ENCODE measurements at regions not wholly inside any gene's neighbourhood (a gene's known extent, or its start where the extent isn't known, plus 50 kb on each side); places are given as distances from the start of the nearest gene placed in this dataset.

- DNase-seq = no peak
Observed at GRCh38 chr5:15447209-15447608, 52.8 kb upstream of the FBXL7 start.

DNA sequence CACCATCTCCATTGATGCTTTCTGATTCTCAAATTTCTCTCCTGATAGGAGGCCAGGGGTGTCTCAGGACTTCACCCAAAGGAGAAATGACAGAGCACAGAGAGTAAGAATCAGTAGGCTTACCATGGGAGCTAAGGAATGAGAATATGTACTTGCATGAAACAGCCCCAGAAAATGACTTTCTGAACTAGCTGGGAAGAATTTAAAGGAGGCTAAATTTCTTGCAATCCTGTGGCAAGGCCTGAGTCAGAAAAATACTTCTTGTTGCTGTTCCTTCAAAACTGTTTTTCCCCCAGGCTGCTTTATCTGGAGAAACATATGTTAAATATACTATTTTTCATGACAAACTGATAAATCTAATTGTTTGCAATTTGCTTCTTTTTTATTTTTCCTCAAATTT, 53.4 kb upstream of the FBXL7 start:
- no peak for DNase-seq

DNA sequence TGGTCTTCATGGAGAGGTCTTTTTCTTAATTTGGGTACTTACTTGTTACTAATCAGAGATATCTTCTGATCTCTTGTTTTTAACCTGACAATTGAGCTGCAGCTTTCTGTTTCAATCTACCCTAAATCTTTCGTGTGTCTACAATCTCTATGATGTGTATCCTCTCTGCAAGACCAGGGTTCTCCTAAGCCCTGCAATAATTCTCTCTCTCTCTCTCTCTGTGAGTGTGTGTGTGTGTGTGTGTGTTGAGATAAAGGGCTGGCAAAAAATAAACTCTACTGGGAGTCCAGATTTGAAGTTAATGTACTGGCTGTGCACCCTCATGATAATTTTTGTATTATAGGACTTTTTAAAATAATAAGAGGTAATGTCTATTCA, 57.8 kb upstream of the FBXL7 start:
- DNase-seq = no peak

DNA sequence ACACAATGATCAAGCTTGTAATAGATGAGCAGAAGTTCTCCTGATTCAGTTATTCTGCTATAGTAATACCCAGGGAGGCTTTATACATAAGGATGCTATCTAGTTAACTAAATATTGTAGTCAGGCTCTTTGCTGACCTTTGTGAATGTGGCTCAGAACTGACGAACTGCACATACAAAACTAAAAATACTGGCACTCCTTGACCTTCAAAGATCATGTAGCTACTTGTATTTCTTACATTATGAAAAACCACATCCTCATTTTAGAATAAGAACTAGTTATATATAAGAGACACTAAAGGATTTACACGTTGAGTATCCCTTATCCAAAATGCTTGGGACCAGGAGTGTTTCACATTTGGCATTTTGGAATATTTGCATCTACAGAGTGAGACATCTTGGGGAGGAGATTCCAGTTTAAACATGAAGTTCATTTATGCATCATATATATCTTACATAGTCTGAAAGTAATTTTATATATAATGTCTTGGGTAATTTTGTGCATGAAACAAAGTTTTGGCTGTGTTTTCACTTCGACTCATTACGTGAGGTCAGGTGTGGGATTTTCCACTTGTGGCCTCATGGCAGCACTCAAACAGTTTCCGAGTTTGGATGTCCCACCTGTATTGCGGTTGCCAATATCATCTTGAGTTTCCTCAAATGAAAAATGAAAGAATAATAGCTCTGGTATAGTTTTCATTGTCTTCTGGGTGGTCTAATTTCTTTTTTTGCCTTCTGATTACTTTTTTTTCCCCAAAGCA, 58.4 kb upstream of the FBXL7 start:
- no peak for DNase-seq

DNA sequence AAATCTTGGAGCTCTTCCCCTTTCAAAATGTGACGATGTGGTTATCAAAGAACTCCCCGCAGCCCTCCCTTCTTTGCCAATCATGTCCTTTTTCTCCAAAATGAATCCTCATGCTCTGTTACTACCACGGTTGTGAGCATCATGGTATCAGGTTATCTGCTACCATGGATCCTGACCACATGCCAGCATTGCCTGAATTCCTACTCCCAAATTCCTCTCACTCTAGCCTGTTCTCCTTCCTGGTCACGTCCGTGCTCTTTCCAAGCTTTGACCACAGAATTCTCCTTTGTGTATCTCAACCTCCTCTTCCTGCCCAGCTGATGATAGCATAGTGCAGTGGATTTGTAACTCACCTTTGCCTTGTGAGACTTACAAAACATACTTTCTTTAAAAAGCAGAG, 59.5 kb upstream of the FBXL7 start:
- DNase-seq = no peak

- DNase-seq = no peak
Observed at GRCh38 chr5:15439801-15440200, 60.2 kb upstream of the FBXL7 start.

DNA sequence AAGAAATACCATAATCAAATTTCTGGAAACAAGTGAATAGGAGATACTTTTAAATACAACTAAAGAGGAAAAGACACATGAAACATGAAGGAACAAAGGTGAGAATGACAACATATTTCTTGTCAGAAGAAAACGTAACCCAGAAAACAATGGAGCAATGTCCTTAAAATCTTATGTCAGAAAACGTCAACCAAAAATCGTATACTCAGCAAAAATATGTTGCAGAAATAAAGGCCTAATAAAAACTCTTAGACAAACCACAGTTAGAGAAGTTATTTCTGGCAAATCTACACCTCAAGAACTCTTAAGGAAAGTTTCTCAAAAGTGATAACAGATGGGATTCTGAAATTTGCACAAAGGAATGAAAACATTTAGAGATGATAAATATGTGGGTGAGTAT, 66.3 kb upstream of the FBXL7 start:
- no peak for DNase-seq

- no peak for DNase-seq
Observed at GRCh38 chr5:15431923-15432322, 68.1 kb upstream of the FBXL7 start.

DNA sequence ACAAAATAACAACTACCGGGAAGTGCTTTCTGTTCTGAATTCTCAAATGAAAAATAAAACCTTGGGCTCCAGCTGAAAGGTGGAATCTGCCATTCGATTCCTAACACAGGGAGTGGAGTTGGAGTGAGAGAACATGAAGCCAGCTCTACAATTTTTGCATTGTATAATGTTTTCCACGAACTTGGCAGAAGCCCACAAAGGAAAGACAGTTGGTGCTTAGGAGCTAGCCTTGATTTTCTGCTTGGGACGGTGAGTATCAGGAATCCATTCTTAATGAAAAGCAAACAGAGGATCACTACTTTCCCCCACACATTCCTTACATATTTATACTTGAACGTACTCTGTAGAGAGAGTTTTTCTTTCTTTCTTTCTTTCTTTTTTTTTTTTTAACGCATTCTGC, 74.2 kb upstream of the FBXL7 start:
- DNase-seq = peak; percentile 71

DNA sequence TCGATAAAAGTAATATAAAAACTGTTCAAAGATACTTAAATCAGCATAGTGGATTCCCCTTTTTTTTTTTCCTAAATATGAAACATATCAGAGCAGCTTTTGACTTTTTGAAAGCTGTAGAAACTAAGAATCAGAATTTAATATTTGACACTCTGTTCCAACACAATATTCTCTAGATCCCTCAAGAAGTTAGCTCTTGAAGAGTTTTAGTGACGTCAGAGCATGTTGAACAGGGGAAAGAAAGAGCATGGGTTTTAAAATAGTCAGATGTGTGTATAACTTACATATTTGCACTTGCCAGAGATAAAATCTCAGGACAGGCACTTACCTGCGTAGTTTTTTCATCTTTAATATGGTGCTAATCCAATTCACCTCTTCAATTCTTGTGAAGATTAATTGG, 75.2 kb upstream of the FBXL7 start:
- DNase-seq = no peak

GRCh38 chr5:15421921-15422412, 78.0 kb upstream of the FBXL7 start:
- peak; percentile 77 for DNase-seq

- no peak for DNase-seq
Observed at GRCh38 chr5:15421381-15421780, 78.6 kb upstream of the FBXL7 start.

GRCh38 chr5:15420201-15420600, 79.8 kb upstream of the FBXL7 start:
- no peak for DNase-seq

DNA sequence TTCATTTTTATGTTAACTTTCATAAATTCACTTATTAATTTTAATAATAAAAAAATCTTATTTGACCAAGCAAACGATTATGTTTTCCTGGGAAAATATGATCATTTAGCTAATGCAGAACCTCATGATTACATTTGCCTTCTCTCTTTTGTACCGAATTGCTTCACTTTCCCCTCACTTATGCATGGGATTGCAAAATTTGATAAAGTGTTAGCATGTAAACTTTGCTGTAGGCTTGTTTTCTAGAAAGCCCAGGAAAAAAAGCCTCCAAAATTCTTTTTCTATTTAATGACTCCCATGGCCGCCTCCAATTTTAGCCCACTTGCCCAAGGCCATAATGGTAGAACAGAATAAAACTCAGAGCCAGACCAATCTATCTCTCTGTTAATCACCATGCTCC, 82.8 kb upstream of the FBXL7 start:
- no peak for DNase-seq

DNA sequence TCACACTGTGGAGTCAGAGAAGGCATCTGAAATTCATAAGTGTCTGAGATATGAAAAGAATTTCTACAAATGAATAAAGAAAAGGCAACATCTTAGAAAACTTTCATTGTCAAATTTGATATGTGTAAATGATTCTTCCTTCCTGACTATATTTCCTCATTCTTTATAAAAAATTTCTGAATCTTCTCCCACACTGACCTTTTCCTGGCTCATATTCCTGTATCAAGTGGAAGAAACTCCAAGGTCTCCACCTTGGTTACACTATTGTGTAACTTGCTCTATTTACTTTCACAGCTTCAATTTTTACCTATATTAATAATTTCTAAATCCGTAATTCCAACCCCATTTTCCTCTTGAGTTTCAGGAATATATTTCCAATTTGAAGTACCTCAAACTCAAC, 93.5 kb upstream of the FBXL7 start:
- DNase-seq = no peak

DNA sequence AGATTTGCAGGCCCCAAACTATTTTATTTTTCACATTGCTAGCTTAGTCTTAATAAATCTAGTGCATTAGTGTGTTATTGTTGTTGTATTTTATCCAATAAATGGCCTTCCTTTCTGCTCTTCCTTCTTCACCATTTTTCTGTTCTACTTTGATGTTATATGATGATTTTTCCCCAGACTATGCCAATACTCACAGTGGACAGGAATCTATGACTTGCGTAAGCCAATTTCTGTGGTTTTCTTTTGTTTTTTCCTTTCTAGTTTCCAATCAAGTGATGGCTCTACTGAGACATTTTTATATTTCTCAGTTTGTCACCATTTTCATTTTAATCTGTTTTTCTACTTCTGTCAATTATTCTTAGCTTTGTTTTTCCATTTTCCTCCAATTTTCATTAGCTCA, 106.8 kb upstream of the FBXL7 start:
- no peak for DNase-seq

- no peak for DNase-seq
Observed at GRCh38 chr5:15391704-15392397, 108.1 kb upstream of the FBXL7 start.

DNA sequence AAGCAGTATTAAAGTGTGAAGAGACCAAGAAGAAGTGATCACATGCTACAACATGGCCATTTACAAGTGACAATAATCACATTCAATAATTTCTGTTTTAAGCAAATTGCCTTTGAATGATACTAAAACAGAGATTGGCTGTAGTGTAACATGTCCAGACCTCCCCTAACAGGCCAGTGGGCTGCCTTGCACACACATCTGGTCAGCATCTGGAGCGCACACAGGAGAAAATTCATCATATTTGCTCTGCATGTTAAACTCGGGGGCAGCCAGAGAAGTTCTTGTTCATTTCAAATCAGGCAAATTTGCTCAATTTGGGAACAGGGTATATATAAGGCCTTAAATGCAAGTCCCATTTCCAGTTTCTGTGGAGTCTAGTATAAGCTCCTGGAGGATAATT, 111.1 kb upstream of the FBXL7 start:
- DNase-seq = peak; percentile 44

GRCh38 chr5:15387931-15388524, 112.0 kb upstream of the FBXL7 start:
- DNase-seq = no peak

DNA sequence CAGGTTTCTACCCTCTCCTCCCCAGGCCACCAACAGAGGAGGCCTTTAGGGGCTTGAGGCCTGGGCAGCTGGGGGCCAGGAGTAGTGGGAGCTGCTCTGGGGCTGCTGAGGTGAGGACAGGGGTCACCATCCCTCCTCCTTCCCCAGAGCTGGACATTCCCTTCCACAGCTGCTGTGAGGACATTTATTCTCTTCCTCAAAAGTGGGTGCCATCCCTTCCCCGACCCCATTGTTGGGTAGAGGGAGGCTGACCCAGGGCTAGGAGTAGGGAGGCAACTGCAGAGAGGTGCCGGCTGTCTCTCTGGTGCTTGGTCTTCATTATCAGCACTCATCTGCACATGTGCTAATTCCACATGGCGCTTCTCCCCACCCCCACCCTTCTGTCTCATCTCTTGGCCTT, 113.9 kb upstream of the FBXL7 start:
- no peak for DNase-seq

GRCh38 chr5:15385553-15385952, 114.4 kb upstream of the FBXL7 start:
- no peak for DNase-seq

GRCh38 chr5:15385037-15385436, 114.9 kb upstream of the FBXL7 start:
- DNase-seq = no peak

DNA sequence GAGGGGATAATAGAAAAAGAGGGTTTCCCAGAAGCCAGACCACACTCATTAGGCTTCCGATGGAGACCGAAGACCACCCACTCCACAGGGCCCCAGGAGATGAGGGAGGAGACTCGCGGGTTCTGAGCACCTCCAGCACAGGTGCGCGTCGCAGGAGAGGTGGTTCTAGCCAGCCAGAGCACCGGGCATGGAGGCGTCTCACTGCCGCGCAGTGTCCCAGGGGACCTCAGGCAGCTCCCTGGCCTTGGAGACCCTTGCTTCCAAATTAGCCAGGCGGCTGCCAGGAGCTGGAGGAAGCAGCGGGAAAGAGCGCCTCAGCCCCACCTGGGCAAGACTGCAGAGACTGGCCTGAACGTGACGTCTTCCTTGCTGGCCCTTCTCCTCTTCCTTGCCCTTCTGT, 115.4 kb upstream of the FBXL7 start:
- DNase-seq = no peak

Data from muscle of arm (tissue), 1 donor.